BLaER1 (cell line): ENCODE measurements at regions not wholly inside any gene's neighbourhood (a gene's known extent, or its start where the extent isn't known, plus 50 kb on each side); places are given as distances from the start of the nearest gene placed in this dataset.

ENCODE experiments used
- H3K27ac ChIP-seq: shearing (Covaris generic); formaldehyde crosslinking; 2 replicates; pipeline ENCODE4 v1.8.1; 2022
- H3K27me3 ChIP-seq: shearing (Covaris generic); formaldehyde crosslinking; 2 replicates; pipeline ENCODE4 v1.8.1; 2022
- H3K36me3 ChIP-seq: shearing (Covaris generic); formaldehyde crosslinking; 2 replicates; pipeline ENCODE4 v1.8.1; 2022
- H3K4me1 ChIP-seq: shearing (Covaris generic); formaldehyde crosslinking; 2 replicates; pipeline ENCODE4 v1.8.1; 2022
- H3K4me2 ChIP-seq: shearing (Covaris generic); formaldehyde crosslinking; 2 replicates; pipeline ENCODE4 v1.8.1; 2022
- H3K4me3 ChIP-seq: shearing (Covaris generic); formaldehyde crosslinking; 2 replicates; pipeline ENCODE4 v1.8.1; 2022
- H3K9ac ChIP-seq: shearing (Covaris generic); formaldehyde crosslinking; 2 replicates; pipeline ENCODE4 v1.8.1; 2022
- H3K9me3 ChIP-seq: shearing (Covaris generic); formaldehyde crosslinking; 2 replicates; pipeline ENCODE4 v1.8.1; 2022
- H4K20me1 ChIP-seq: shearing (Covaris generic); formaldehyde crosslinking; 2 replicates; pipeline ENCODE4 v1.8.1; 2022
- Cebpa-rat ChIP-seq: shearing (Covaris generic); IDR thresholded peaks from 2 replicates; pipeline ENCODE4 v1.8.1; 2022

GRCh38 chr13:89846926-89847585, 1500.4 kb upstream of the MIR17HG start:
- Histone ChIP-seq H3K4me3 (no peak overlapping the region), H3K36me3 (no peaks in the 10 kb centered on the region), H3K9me3 (peaks cover 8% of the 10 kb centered on the region), H3K27ac (no peak overlapping the region), H3K27me3 (no peaks in the 10 kb centered on the region), H3K4me2 (no peak overlapping the region), H3K4me1 (no peaks in the 10 kb centered on the region), H3K9ac (no peak overlapping the region), H4K20me1 (no peaks in the 10 kb centered on the region)
- no peak for TF ChIP-seq Cebpa-rat

GRCh38 chr13:89852570-89852969, 1494.9 kb upstream of the MIR17HG start:
- TF ChIP-seq Cebpa-rat, result no peak

GRCh38 chr13:89856512-89856911, 1491.0 kb upstream of the MIR17HG start:
- Histone ChIP-seq H3K27ac (no peak overlapping the region), H3K4me2 (no peak overlapping the region), H3K27me3 (no peaks in the 10 kb centered on the region), H3K4me3 (no peak overlapping the region), H3K4me1 (no peaks in the 10 kb centered on the region), H4K20me1 (no peaks in the 10 kb centered on the region), H3K9me3 (no peaks in the 10 kb centered on the region), H3K36me3 (no peaks in the 10 kb centered on the region), H3K9ac (no peak overlapping the region)
- TF ChIP-seq Cebpa-rat, result no peak

More at GRCh38 chr13:89852570-89852969, 1494.9 kb upstream of the MIR17HG start:
- no peaks in the 10 kb centered on the region for H4K20me1 ChIP-seq
- no peaks in the 10 kb centered on the region for H3K4me1 ChIP-seq
- H3K9me3 ChIP-seq, result peaks cover 8% of the 10 kb centered on the region
- H3K4me2 ChIP-seq, result no peak overlapping the region
- no peaks in the 10 kb centered on the region for H3K27me3 ChIP-seq
- H3K4me3 ChIP-seq, result no peak overlapping the region
- H3K27ac ChIP-seq, result no peak overlapping the region
- no peaks in the 10 kb centered on the region for H3K36me3 ChIP-seq
- no peak overlapping the region for H3K9ac ChIP-seq

GRCh38 chr13:89857502-89857901, 1490.0 kb upstream of the MIR17HG start:
- Histone ChIP-seq H3K9me3 (no peaks in the 10 kb centered on the region), H3K36me3 (no peaks in the 10 kb centered on the region), H3K4me1 (no peaks in the 10 kb centered on the region), H3K27me3 (no peaks in the 10 kb centered on the region), H3K4me3 (no peak overlapping the region), H4K20me1 (no peaks in the 10 kb centered on the region), H3K4me2 (no peak overlapping the region), H3K27ac (no peak overlapping the region), H3K9ac (no peak overlapping the region)
- TF ChIP-seq Cebpa-rat, result no peak

- no peak for TF ChIP-seq Cebpa-rat
- H3K27me3 ChIP-seq, result no peaks in the 10 kb centered on the region
- no peak overlapping the region for H3K27ac ChIP-seq
- H3K9ac ChIP-seq, result no peak overlapping the region
- no peak overlapping the region for H3K4me3 ChIP-seq
- H4K20me1 ChIP-seq, result no peaks in the 10 kb centered on the region
- no peaks in the 10 kb centered on the region for H3K9me3 ChIP-seq
- H3K4me1 ChIP-seq, result no peaks in the 10 kb centered on the region
- no peak overlapping the region for H3K4me2 ChIP-seq
- no peaks in the 10 kb centered on the region for H3K36me3 ChIP-seq
Observed at GRCh38 chr13:89862011-89862690, 1485.3 kb upstream of the MIR17HG start.

GRCh38 chr13:89862691-89863036, 1484.8 kb upstream of the MIR17HG start:
- Histone ChIP-seq H3K9me3 (no peaks in the 10 kb centered on the region), H3K27me3 (no peaks in the 10 kb centered on the region)

GRCh38 chr13:89865164-89866064, 1482.1 kb upstream of the MIR17HG start:
- Histone ChIP-seq H3K4me2 (no peak overlapping the region), H4K20me1 (no peaks in the 10 kb centered on the region)
- TF ChIP-seq Cebpa-rat, result no peak

More at GRCh38 chr13:89862691-89863036, 1484.8 kb upstream of the MIR17HG start:
- no peak for TF ChIP-seq Cebpa-rat
- no peak overlapping the region for H3K27ac ChIP-seq
- no peaks in the 10 kb centered on the region for H3K4me1 ChIP-seq
- H4K20me1 ChIP-seq, result no peaks in the 10 kb centered on the region
- H3K36me3 ChIP-seq, result no peaks in the 10 kb centered on the region
- no peak overlapping the region for H3K4me2 ChIP-seq
- no peak overlapping the region for H3K4me3 ChIP-seq
- H3K9ac ChIP-seq, result no peak overlapping the region

GRCh38 chr13:89869312-89869711, 1478.2 kb upstream of the MIR17HG start:
- Histone ChIP-seq H3K4me2 (no peak overlapping the region), H3K27me3 (no peaks in the 10 kb centered on the region)

More at GRCh38 chr13:89865164-89866064, 1482.1 kb upstream of the MIR17HG start:
- Histone ChIP-seq H3K27me3 (no peaks in the 10 kb centered on the region), H3K27ac (no peak overlapping the region), H3K4me3 (no peak overlapping the region), H3K9ac (no peak overlapping the region), H3K9me3 (no peaks in the 10 kb centered on the region), H3K36me3 (no peaks in the 10 kb centered on the region), H3K4me1 (no peaks in the 10 kb centered on the region)

GRCh38 chr13:89878904-89879303, 1468.6 kb upstream of the MIR17HG start:
- TF ChIP-seq Cebpa-rat, result no peak
- H3K4me2 ChIP-seq, result no peak overlapping the region
- H3K4me3 ChIP-seq, result no peak overlapping the region
- no peaks in the 10 kb centered on the region for H3K36me3 ChIP-seq
- H3K9ac ChIP-seq, result no peak overlapping the region
- no peak overlapping the region for H3K27ac ChIP-seq
- no peaks in the 10 kb centered on the region for H3K4me1 ChIP-seq
- no peaks in the 10 kb centered on the region for H4K20me1 ChIP-seq
- peaks cover 3% of the 10 kb centered on the region; the same call in 1 of the 2 replicates for H3K9me3 ChIP-seq
- no peaks in the 10 kb centered on the region for H3K27me3 ChIP-seq

More at GRCh38 chr13:89869312-89869711, 1478.2 kb upstream of the MIR17HG start:
- Histone ChIP-seq H3K4me3 (no peak overlapping the region), H3K27ac (no peak overlapping the region), H3K9ac (no peak overlapping the region), H3K9me3 (no peaks in the 10 kb centered on the region), H4K20me1 (no peaks in the 10 kb centered on the region), H3K4me1 (no peaks in the 10 kb centered on the region), H3K36me3 (no peaks in the 10 kb centered on the region)
- TF ChIP-seq Cebpa-rat, result no peak
